ENCODE measurements at regions not wholly inside any gene's neighbourhood (a gene's known extent, or its start where the extent isn't known, plus 50 kb on each side); places are given as distances from the start of the nearest gene placed in this dataset.

DNA sequence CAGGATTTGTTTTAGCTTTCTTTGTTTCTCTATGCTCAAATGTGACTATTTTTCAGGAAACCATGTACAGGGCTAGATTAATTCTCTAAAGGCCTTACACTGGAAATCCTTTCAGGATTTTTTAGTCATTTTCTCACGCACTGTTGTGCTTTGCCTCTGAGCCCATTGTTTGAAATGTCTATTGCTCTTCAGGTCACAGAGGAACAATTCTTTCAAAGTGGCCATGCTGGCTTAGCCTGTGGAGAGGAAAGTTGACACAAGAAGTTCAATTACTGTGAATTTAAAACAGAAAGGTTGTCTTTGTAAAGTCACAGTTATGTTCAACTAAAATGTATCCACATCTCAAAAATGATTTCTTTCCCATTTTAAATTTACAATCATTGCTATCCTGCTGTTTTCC, 1071.7 kb upstream of the POT1 start:
- Histone ChIP-seq H3K9me3 (no peaks in the 10 kb centered on the region), H3K36me3 (no peaks in the 10 kb centered on the region), H3K27me3 (no peaks in the 10 kb centered on the region), H3K4me1 (no peaks in the 10 kb centered on the region), H3K4me3 (no peak overlapping the region), H3K27ac (no peak overlapping the region)
- TF ChIP-seq, protein P1, sequence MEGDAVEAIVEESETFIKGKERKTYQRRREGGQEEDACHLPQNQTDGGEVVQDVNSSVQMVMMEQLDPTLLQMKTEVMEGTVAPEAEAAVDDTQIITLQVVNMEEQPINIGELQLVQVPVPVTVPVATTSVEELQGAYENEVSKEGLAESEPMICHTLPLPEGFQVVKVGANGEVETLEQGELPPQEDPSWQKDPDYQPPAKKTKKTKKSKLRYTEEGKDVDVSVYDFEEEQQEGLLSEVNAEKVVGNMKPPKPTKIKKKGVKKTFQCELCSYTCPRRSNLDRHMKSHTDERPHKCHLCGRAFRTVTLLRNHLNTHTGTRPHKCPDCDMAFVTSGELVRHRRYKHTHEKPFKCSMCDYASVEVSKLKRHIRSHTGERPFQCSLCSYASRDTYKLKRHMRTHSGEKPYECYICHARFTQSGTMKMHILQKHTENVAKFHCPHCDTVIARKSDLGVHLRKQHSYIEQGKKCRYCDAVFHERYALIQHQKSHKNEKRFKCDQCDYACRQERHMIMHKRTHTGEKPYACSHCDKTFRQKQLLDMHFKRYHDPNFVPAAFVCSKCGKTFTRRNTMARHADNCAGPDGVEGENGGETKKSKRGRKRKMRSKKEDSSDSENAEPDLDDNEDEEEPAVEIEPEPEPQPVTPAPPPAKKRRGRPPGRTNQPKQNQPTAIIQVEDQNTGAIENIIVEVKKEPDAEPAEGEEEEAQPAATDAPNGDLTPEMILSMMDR (IDR thresholded peaks at IDR 0.05), result no peak
- intact Hi-C loops (cut with DNase I; ENCODE audit: low total_unique reads), result no loop called here
- DNase-seq, result no peak

DNA sequence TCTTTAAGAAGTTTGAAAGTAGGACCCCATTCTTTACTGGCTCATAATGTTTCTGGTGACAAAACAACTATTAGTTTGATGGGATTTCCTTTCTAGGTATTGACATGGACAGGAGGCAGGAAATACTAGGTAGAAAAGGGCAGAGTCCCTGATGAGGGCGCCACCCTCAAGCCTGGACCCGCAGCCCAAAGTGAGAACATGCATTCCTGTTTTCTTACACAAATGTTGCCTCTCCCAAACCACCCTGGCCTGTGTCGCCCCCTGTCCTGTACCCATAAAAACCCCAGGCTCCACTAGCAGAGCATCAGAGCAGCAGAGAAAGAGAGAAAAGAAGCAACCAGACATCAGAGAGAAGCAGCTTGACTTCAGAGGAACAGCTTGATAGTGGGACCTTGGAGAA, 1055.2 kb upstream of the POT1 start:
- intact Hi-C loops (cut with DNase I; ENCODE audit: low total_unique reads), result no loop called here
- TF ChIP-seq, protein P1 (IDR thresholded peaks at IDR 0.05), result no peak
- no peaks in the 10 kb centered on the region for H3K4me1 ChIP-seq
- H3K4me3 ChIP-seq, result no peak overlapping the region
- H3K36me3 ChIP-seq, result no peaks in the 10 kb centered on the region
- no peak for DNase-seq
- H3K27me3 ChIP-seq, result no peaks in the 10 kb centered on the region
- H3K9me3 ChIP-seq, result no peaks in the 10 kb centered on the region
- no peak overlapping the region for H3K27ac ChIP-seq

DNA sequence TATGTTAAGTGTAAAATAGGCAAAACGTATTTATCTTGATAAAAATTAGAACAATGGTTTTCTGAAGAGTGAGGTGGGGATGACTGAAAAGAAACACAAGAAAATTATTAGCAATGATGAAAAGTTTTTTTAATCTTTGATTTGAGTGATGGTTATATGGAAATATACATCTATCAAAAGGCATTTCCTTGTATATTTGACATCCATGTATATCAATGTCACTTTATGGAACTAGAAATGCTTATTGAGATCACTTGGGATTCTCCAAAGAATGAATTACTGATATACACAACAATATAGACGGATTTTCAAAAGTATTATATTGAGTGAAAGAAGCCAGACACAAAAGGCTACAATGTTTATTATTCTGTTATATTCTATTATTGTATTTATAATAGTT, 1042.0 kb upstream of the POT1 start:
- intact Hi-C loops (cut with DNase I; ENCODE audit: low total_unique reads), result no loop called here
- TF ChIP-seq, protein P1 (IDR thresholded peaks at IDR 0.05), result no peak
- H3K27ac ChIP-seq, result no peak overlapping the region

DNA sequence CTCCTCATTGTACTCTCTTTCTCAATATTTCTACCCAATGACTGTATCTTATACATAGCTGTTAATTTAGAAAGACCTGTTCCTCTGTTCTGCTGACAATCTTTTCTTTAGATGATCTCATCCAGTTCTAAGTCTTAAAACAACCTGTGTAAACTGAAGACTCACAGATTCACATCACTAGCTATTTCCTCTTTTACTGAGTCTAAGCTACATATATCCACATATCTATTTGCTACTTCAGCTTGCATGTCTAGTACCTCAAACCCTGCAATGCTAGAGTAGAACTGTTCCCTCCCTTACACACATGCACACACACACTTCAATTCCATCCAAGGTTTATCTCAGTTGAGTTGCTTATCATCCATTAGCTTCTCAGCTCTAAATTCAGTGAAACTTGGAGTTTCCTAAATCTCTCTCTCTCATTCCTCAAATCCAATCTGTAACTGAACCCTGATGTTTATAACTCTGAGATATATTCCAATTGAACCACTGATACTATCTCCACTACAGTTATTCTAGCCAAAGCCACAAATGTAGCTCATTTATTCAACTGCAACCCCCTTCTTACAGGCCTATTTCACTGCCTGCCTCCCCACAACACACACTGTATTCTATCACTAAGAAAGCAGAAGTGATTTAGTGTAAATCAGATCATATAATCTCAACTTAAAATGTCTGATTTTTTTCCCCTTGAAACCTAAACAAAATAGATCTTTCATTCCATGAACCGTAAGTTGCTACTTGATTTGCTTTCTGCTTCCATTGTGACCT, 1036.8 kb upstream of the POT1 start:
- H3K4me1 ChIP-seq, result no peaks in the 10 kb centered on the region
- TF ChIP-seq, protein P1 (IDR thresholded peaks at IDR 0.05), result no peak
- intact Hi-C loops (cut with DNase I; ENCODE audit: low total_unique reads), result no loop called here
- no peak overlapping the region for H3K27ac ChIP-seq
- H3K9me3 ChIP-seq, result no peaks in the 10 kb centered on the region
- H3K4me3 ChIP-seq, result no peak overlapping the region
- no peak for DNase-seq
- H3K27me3 ChIP-seq, result no peaks in the 10 kb centered on the region
- H3K36me3 ChIP-seq, result no peaks in the 10 kb centered on the region

More for the DNA sequence above, 1042.0 kb upstream of the POT1 start:
- DNase-seq, result no peak
- Histone ChIP-seq H3K36me3 (no peaks in the 10 kb centered on the region), H3K4me1 (no peaks in the 10 kb centered on the region), H3K9me3 (no peaks in the 10 kb centered on the region), H3K4me3 (no peak overlapping the region), H3K27me3 (no peaks in the 10 kb centered on the region)

DNA sequence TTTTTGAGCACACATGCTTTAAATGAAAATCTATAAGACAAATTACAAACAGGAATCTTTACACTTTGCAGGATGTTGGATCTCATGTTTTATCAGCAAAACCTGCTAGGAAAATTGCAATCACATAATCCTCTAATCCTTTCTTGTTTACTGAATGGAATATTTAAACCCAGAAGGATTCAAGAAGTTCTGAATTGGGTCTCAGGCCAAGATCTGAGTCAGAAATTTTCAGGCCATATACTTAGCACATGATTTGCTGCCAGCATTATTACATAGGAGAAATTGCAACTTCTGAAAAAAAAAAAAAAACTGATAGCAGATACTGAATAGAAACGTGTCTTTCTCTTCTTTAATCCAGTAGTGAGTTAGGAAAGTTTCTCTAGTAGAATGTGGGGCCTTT, 1005.3 kb upstream of the POT1 start:
- Histone ChIP-seq H3K27me3 (no peaks in the 10 kb centered on the region), H3K36me3 (no peaks in the 10 kb centered on the region), H3K4me3 (no peak overlapping the region), H3K4me1 (no peaks in the 10 kb centered on the region), H3K9me3 (no peaks in the 10 kb centered on the region), H3K27ac (no peak overlapping the region)
- intact Hi-C loops (cut with DNase I; ENCODE audit: low total_unique reads), result no loop called here
- DNase-seq, result no peak
- TF ChIP-seq, protein P1 (IDR thresholded peaks at IDR 0.05), result no peak
